ENCODE measurements at regions not wholly inside any gene's neighbourhood (a gene's known extent, or its start where the extent isn't known, plus 50 kb on each side); places are given as distances from the start of the nearest gene placed in this dataset.

DNA sequence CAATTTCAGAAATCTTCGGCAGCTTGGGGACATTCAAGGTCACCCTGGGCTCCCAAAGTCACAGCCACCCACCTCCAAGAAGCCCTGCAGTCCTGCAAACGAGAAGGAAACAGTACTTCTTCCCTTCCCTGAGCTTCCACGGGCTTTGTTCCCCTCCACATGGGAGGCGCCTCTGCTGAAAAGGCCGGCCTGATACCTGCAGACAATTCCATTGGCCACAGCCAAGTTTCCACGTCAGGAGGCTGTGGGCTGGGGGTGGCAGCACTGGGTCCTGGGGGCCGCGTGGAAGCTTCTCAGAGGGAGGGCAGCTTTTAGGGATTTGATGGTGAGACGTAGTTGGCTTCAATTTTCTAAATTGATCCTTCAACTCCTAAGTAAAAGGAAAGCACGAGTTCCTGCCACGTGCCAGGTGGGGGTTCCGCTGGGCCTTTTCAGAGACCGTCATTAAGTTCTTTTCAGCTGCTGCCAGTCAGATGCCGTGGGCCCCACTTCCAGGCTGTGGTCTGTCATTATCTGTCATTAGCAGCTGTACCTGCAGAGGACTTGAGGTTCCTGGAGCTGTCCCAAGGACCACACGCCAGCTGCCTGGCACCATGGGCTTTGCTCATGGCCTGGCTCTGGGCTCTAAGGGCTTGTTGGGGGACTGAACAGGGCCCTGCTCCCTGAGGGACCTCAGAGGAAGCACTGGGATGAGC lies 98.7 kb downstream of the CRYAA start:
- ATAC-seq = no peak
- CTCF ChIA-PET = interaction anchor here (1.9 kb wide), 1 partner anchor 11 kb away, joined by 5 read pairs; no protein-coding TSS in a partner anchor

DNA sequence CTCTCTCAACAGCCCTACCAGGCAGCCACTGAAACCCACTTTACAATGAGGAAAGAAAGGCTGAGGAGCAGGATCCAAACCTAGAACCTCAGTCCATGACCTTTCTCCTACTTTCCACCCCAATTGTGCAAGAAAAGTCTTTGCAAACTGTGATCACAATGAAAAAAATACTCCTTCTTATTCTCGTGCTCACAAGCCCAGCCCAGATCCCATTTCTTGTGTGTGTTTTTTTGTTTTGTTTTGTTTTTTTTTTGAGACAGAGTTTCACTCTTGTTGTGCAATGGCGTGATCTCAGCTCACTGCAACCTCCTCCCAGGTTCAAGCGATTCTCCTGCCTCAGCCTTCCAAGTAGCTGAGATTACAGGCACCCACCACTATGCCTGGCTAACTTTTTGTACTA lies 97.7 kb downstream of the CRYAA start:
- Mint-ChIP-seq H3K4me1 (ENCODE audit: low read depth) (no peaks in the 10 kb centered on the region), H3K27ac (no peak overlapping the region), H3K27me3 (no peaks in the 10 kb centered on the region), H3K36me3 (ENCODE audit: low read depth) (no peaks in the 10 kb centered on the region), H3K4me3 (no peak overlapping the region), H3K9me3 (no peaks in the 10 kb centered on the region)
- intact Hi-C loops (cut with micrococcal nuclease) = no loop called here
- ATAC-seq (no peak), DNase-seq (no peak)
- CTCF ChIA-PET = no interaction called here
- TF ChIP-seq, protein P1, sequence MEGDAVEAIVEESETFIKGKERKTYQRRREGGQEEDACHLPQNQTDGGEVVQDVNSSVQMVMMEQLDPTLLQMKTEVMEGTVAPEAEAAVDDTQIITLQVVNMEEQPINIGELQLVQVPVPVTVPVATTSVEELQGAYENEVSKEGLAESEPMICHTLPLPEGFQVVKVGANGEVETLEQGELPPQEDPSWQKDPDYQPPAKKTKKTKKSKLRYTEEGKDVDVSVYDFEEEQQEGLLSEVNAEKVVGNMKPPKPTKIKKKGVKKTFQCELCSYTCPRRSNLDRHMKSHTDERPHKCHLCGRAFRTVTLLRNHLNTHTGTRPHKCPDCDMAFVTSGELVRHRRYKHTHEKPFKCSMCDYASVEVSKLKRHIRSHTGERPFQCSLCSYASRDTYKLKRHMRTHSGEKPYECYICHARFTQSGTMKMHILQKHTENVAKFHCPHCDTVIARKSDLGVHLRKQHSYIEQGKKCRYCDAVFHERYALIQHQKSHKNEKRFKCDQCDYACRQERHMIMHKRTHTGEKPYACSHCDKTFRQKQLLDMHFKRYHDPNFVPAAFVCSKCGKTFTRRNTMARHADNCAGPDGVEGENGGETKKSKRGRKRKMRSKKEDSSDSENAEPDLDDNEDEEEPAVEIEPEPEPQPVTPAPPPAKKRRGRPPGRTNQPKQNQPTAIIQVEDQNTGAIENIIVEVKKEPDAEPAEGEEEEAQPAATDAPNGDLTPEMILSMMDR (IDR thresholded peaks at IDR 0.05) = no peak
- POLR2A ChIA-PET = interaction anchor here (0.7 kb wide), 1 partner anchor 480 kb away, joined by 3 read pairs; no protein-coding TSS in a partner anchor

More for the DNA sequence above, 98.7 kb downstream of the CRYAA start:
- H3K9me3 Mint-ChIP-seq = no peaks in the 10 kb centered on the region
- H3K4me1 Mint-ChIP-seq (ENCODE audit: low read depth) = no peaks in the 10 kb centered on the region
- no peak overlapping the region for H3K4me3 Mint-ChIP-seq
- intact Hi-C loops (cut with micrococcal nuclease) = no loop called here
- TF ChIP-seq, protein P1 (IDR thresholded peaks at IDR 0.05) = no peak
- H3K36me3 Mint-ChIP-seq (ENCODE audit: low read depth) = no peaks in the 10 kb centered on the region
- DNase-seq = no peak
- POLR2A ChIA-PET = no interaction called here
- H3K27me3 Mint-ChIP-seq = no peaks in the 10 kb centered on the region
- H3K27ac Mint-ChIP-seq = no peak overlapping the region

DNA sequence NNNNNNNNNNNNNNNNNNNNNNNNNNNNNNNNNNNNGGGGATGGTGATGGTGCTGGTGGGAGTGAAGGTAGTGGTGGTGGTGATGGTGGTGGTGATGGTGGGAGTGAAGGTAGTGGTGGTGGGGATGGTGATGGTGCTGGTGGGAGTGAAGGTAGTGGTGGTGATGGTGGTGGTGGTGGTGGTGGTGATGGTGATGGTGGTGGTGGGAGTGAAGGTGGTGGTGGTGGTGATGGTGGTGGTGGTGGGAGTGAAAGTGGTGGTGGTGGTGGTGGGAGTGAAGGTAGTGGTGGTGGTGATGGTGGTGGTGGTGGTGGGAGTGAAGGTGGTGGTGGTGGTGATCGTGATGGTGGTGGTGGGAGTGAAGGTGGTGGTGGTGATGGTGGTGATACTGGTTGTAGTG lies 93.6 kb downstream of the CRYAA start:
- no peaks in the 10 kb centered on the region for H3K9me3 Mint-ChIP-seq
- intact Hi-C loops (cut with micrococcal nuclease) = no loop called here
- no peak overlapping the region for H3K27ac Mint-ChIP-seq
- H3K36me3 Mint-ChIP-seq (ENCODE audit: low read depth) = no peaks in the 10 kb centered on the region
- ChIA-PET POLR2A (no interaction called here), CTCF (no interaction called here)
- no peak overlapping the region for H3K4me3 Mint-ChIP-seq
- DNase-seq = no peak
- peak; percentile 24 for ATAC-seq
- H3K27me3 Mint-ChIP-seq = no peaks in the 10 kb centered on the region
- no peaks in the 10 kb centered on the region for H3K4me1 Mint-ChIP-seq (ENCODE audit: low read depth)
- TF ChIP-seq, protein P1 (IDR thresholded peaks at IDR 0.05) = no peak

Data from activated CD8-positive, alpha-beta T cell treated with anti-CD3 and anti-CD28 coated beads for 36 hours (primary cell).